IMR-90 (cell line): ENCODE measurements at regions not wholly inside any gene's neighbourhood (a gene's known extent, or its start where the extent isn't known, plus 50 kb on each side); places are given as distances from the start of the nearest gene placed in this dataset.

ENCODE experiments used
- ATAC-seq: fragments of 200-7000 bp; cut with Tn5 transposase; 2 replicates; pipeline ENCODE4 v1.9.1; 2020; ENCODE audit warnings: low read depth, mild to moderate bottlenecking, moderate library complexity
- BruUV-seq: library from RNA; stranded (reverse); fragments of 400-500 nt; replicated peaks from 2 replicates; lab custom pipeline; 2021; lab: Mats Ljungman, UMichigan
- CTCF ChIA-PET: fragments of 300-600 bp; formaldehyde crosslinking; extraction: SDS; loops from one replicate; lab custom pipeline; 2021; ENCODE audit warnings: antibody characterized with exemption; lab: Yijun Ruan, JAX
- POLR2A ChIA-PET: fragments of 300-600 bp; sonication (Branson Sonifier 250); formaldehyde crosslinking; loops from one replicate; lab custom pipeline; 2022; ENCODE audit warnings: antibody characterized with exemption; ENCODE audit not compliant: unreplicated experiment; lab: Charles Lee
- DNase-seq: peaks from one replicate; pipeline ENCODE4 v3.0.0; 2013
- H2AFZ ChIP-seq: replicated peaks from 2 replicates; pipeline ENCODE3; 2013; ENCODE audit warnings: low read length, mild to moderate bottlenecking; ENCODE audit not compliant: poor library complexity
- H2AK5ac ChIP-seq: 2 replicates; pipeline ENCODE4 v1.6.1; 2013; ENCODE audit warnings: low read depth, low read length, inconsistent platforms
- H2AK9ac ChIP-seq: replicated peaks from 2 replicates; pipeline ENCODE3; 2013; ENCODE audit warnings: mild to moderate bottlenecking, low read depth, low read length, moderate library complexity; ENCODE audit not compliant: poor library complexity
- H2BK120ac ChIP-seq: 2 replicates; pipeline ENCODE4 v1.6.1; 2013; ENCODE audit warnings: low read depth, low read length, inconsistent platforms
- H2BK15ac ChIP-seq: 3 replicates; pipeline ENCODE4 v1.6.1; 2013; ENCODE audit warnings: low read depth, low read length, inconsistent platforms
- H2BK20ac ChIP-seq: 2 replicates; pipeline ENCODE4 v1.6.1; 2013; ENCODE audit warnings: low read depth, mild to moderate bottlenecking, inconsistent platforms, low read length, moderate library complexity
- H2BK5ac ChIP-seq: 2 replicates; pipeline ENCODE4 v1.6.1; 2013; ENCODE audit warnings: mild to moderate bottlenecking, low read depth, low read length, inconsistent platforms; ENCODE audit not compliant: poor library complexity, severe bottlenecking
- H3K14ac ChIP-seq: replicated peaks from 2 replicates; pipeline ENCODE4 v1.6.1; 2013; ENCODE audit warnings: low read depth, low read length, inconsistent platforms
- H3K18ac ChIP-seq: 2 replicates; pipeline ENCODE4 v1.6.1; 2013; ENCODE audit warnings: low read depth, low read length, control low read depth
- H3K23ac ChIP-seq: 2 replicates; pipeline ENCODE4 v1.6.1; 2013; ENCODE audit warnings: low read depth, low read length, inconsistent platforms
- H3K27ac ChIP-seq: 2 replicates; pipeline ENCODE4 v1.5.1; 2013; ENCODE audit warnings: mild to moderate bottlenecking, control low read depth, low read length; ENCODE audit not compliant: insufficient read depth
- H3K27me3 ChIP-seq: 2 replicates; pipeline ENCODE4 v1.6.1; 2013; ENCODE audit warnings: low read length; ENCODE audit not compliant: control insufficient read depth, insufficient read depth
- H3K36me3 ChIP-seq: 2 replicates; pipeline ENCODE4 v1.6.1; 2013; ENCODE audit warnings: low read length, mixed read lengths; ENCODE audit not compliant: control insufficient read depth, insufficient read depth
- H3K4ac ChIP-seq: 2 replicates; pipeline ENCODE4 v1.6.1; 2013; ENCODE audit warnings: low read depth, low read length, inconsistent platforms
- H3K4me1 ChIP-seq: 2 replicates; pipeline ENCODE4 v1.6.1; 2013; ENCODE audit warnings: low read length, mixed read lengths; ENCODE audit not compliant: control insufficient read depth, insufficient read depth
- H3K4me2 ChIP-seq: 2 replicates; pipeline ENCODE4 v1.6.1; 2013; ENCODE audit warnings: low read depth, mild to moderate bottlenecking, control low read depth, low read length, moderate library complexity
- H3K4me3 ChIP-seq: 2 replicates; pipeline ENCODE4 v1.5.1; 2013; ENCODE audit warnings: low read depth, mild to moderate bottlenecking, control low read depth, low read length, moderate library complexity; ENCODE audit not compliant: insufficient read depth
- H3K56ac ChIP-seq: 2 replicates; pipeline ENCODE4 v1.6.1; 2013; ENCODE audit warnings: low read length, inconsistent platforms; ENCODE audit not compliant: insufficient read depth; ENCODE audit errors: extremely low read depth
- H3K79me1 ChIP-seq, 2 experiments: 2 replicates each; pipeline ENCODE4 v1.6.1; 2013; ENCODE audit warnings: low read length in 2 of 2, inconsistent platforms in 1 of 2, low read depth in 1 of 2
- H3K9ac ChIP-seq: 2 replicates; pipeline ENCODE4 v1.6.1; 2013; ENCODE audit warnings: low read depth, low read length, control low read depth
- H3K9me1 ChIP-seq: 2 replicates; pipeline ENCODE4 v1.6.1; 2013; ENCODE audit warnings: low read length, inconsistent platforms; ENCODE audit not compliant: insufficient read depth
- H3K9me3 ChIP-seq: 2 replicates; pipeline ENCODE4 v1.6.1; 2013; ENCODE audit warnings: low read length; ENCODE audit not compliant: control insufficient read depth, insufficient read depth
- H4K20me1 ChIP-seq: 2 replicates; pipeline ENCODE4 v1.6.1; 2013; ENCODE audit warnings: low read length, inconsistent platforms; ENCODE audit not compliant: insufficient read depth
- H4K5ac ChIP-seq: 2 replicates; pipeline ENCODE4 v1.6.1; 2013; ENCODE audit warnings: mild to moderate bottlenecking, low read depth, low read length, control low read depth
- H4K8ac ChIP-seq, 2 experiments: 2 replicates each; pipeline ENCODE4 v1.6.1; 2013; ENCODE audit warnings: low read depth in 2 of 2, low read length in 2 of 2, control low read depth in 1 of 2, inconsistent platforms in 1 of 2
- H4K91ac ChIP-seq: 2 replicates; pipeline ENCODE4 v1.6.1; 2013; ENCODE audit warnings: low read depth, low read length, inconsistent platforms; ENCODE audit not compliant: insufficient read depth
- CEBPB ChIP-seq: IDR thresholded peaks from 2 replicates; pipeline ENCODE4 v1.6.1; 2012; ENCODE audit warnings: low read depth, low read length, improper control_type of control experiment
- CHD1 ChIP-seq: IDR thresholded peaks from 2 replicates; pipeline ENCODE4 v1.6.1; 2012; ENCODE audit warnings: low read depth, low read length, improper control_type of control experiment
- FOS ChIP-seq: fragments of 150-350 bp; IDR thresholded peaks from 2 replicates; pipeline ENCODE4 v1.6.1; 2016; ENCODE audit warnings: low read depth, low read length
- MAZ ChIP-seq: IDR thresholded peaks from 2 replicates; pipeline ENCODE4 v1.6.1; 2012; ENCODE audit warnings: low read depth, mild to moderate bottlenecking, low read length, improper control_type of control experiment, moderate library complexity, borderline replicate concordance
- NFE2L2 ChIP-seq: fragments of 150-350 bp; IDR thresholded peaks from 2 replicates; pipeline ENCODE4 v1.6.1; 2016; ENCODE audit warnings: low read depth, mild to moderate bottlenecking, low read length
- POLR2A ChIP-seq: IDR thresholded peaks from 2 replicates; pipeline ENCODE4 v1.6.1; 2012; ENCODE audit warnings: mild to moderate bottlenecking, low read depth, low read length
- RAD21 ChIP-seq: IDR thresholded peaks from 2 replicates; pipeline ENCODE4 v1.6.1; 2012; ENCODE audit warnings: low read length, improper control_type of control experiment
- RCOR1 ChIP-seq: IDR thresholded peaks from 2 replicates; pipeline ENCODE4 v1.6.1; 2012; ENCODE audit warnings: mild to moderate bottlenecking, low read length, improper control_type of control experiment; ENCODE audit not compliant: insufficient replicate concordance
- RFX5 ChIP-seq: IDR thresholded peaks from 2 replicates; pipeline ENCODE4 v1.8.0; 2012; ENCODE audit warnings: low read depth, mild to moderate bottlenecking, low read length, moderate library complexity
- SMC3 ChIP-seq: fragments of 150-350 bp; IDR thresholded peaks from 2 replicates; pipeline ENCODE4 v1.6.1; 2016; ENCODE audit warnings: low read depth, mild to moderate bottlenecking, antibody characterized with exemption, low read length, moderate library complexity
- dilution Hi-C: fragments of 300-500 bp; cut with HindIII; formaldehyde crosslinking; loops from one replicate; pipeline ENCODE4 v1.14.3; 2018; ENCODE audit warnings: low sequenced_read_pairs; ENCODE audit not compliant: unreplicated experiment
- in situ Hi-C: fragments of 300-500 bp; cut with MboI; formaldehyde crosslinking; loops from 3 replicates; pipeline ENCODE4 v1.14.3; 2019; ENCODE audit warnings: low sequenced_read_pairs, inconsistent platforms, mixed read lengths
- intact Hi-C: fragments of 100-400 bp; cut with micrococcal nuclease; formaldehyde crosslinking; loops from 2 replicates; pipeline ENCODE4 v1.10.0; 2022
- TF ChIP-seq, protein P1 (sequence below): fragments of 150-350 bp; IDR thresholded peaks from 2 replicates; pipeline ENCODE4 v1.6.1; 2017; ENCODE audit warnings: mild to moderate bottlenecking, antibody characterized with exemption, low read length, low read depth
- TF ChIP-seq, protein P2 (sequence below): fragments of 150-350 bp; IDR thresholded peaks from 2 replicates; pipeline ENCODE4 v1.6.1; 2016; ENCODE audit warnings: low read depth, mild to moderate bottlenecking, low read length, moderate library complexity, borderline replicate concordance

DNA sequence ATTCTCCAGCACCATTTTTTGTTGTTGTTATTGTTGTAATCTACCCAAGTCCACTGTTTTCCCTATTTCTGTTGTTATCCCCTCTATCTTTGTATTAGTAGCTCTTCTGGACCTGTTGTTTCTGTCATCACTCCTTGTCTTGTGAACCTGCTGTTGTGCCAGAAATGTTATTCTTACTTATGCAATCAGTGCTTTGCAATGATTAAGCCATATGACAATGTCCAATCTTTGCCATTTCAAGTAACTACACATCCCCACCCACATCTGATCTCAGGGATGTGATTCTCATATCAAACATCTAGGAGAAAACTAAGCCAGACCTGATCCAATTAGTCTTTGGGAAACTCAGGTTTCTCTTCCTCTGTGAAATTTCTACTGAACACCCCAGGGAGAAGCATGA, 472.6 kb upstream of the KLHL1 start:
- no peak overlapping the region for H3K18ac ChIP-seq
- H3K4me3 ChIP-seq = no peak overlapping the region
- no peak overlapping the region for H2AK5ac ChIP-seq
- ChIA-PET CTCF (no interaction called here), POLR2A (no interaction called here)
- no peak overlapping the region for H3K23ac ChIP-seq
- intact Hi-C loops = no loop called here
- H2BK5ac ChIP-seq = no peak overlapping the region
- no peaks in the 10 kb centered on the region for H4K20me1 ChIP-seq
- no peak overlapping the region for H3K56ac ChIP-seq
- in situ Hi-C loops = no loop called here
- dilution Hi-C loops = no loop called here
- no peak for ATAC-seq
- no peak overlapping the region for H3K4me2 ChIP-seq
- H3K79me1 ChIP-seq = no peaks in the 10 kb centered on the region
- H3K27ac ChIP-seq = no peak overlapping the region
- H2AFZ ChIP-seq = no peak overlapping the region
- H4K5ac ChIP-seq = no peak overlapping the region
- H3K9me3 ChIP-seq = peaks cover 5% of the 10 kb centered on the region
- H4K8ac ChIP-seq = no peak overlapping the region
- H3K9me1 ChIP-seq = no peaks in the 10 kb centered on the region
- H2BK120ac ChIP-seq = no peak overlapping the region
- no peaks in the 10 kb centered on the region for H3K4me1 ChIP-seq
- no peak for TF ChIP-seq CHD1
- TF ChIP-seq, protein P1, sequence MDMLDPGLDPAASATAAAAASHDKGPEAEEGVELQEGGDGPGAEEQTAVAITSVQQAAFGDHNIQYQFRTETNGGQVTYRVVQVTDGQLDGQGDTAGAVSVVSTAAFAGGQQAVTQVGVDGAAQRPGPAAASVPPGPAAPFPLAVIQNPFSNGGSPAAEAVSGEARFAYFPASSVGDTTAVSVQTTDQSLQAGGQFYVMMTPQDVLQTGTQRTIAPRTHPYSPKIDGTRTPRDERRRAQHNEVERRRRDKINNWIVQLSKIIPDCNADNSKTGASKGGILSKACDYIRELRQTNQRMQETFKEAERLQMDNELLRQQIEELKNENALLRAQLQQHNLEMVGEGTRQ = no peak
- no peak for TF ChIP-seq CEBPB
- TF ChIP-seq RAD21 = no peak
- TF ChIP-seq NFE2L2 = no peak
- TF ChIP-seq SMC3 = no peak
- no peak for TF ChIP-seq RCOR1
- TF ChIP-seq FOS = no peak
- TF ChIP-seq, protein P2, sequence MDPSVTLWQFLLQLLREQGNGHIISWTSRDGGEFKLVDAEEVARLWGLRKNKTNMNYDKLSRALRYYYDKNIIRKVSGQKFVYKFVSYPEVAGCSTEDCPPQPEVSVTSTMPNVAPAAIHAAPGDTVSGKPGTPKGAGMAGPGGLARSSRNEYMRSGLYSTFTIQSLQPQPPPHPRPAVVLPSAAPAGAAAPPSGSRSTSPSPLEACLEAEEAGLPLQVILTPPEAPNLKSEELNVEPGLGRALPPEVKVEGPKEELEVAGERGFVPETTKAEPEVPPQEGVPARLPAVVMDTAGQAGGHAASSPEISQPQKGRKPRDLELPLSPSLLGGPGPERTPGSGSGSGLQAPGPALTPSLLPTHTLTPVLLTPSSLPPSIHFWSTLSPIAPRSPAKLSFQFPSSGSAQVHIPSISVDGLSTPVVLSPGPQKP = no peak
- TF ChIP-seq POLR2A = no peak
- TF ChIP-seq MAZ = no peak
- no peak for TF ChIP-seq RFX5
- DNase-seq = no peak
- BruUV-seq = no TSS peak
- no peak overlapping the region for H3K14ac ChIP-seq
- H3K9ac ChIP-seq = no peak overlapping the region
- no peak overlapping the region for H2AK9ac ChIP-seq
- H3K27me3 ChIP-seq = no peaks in the 10 kb centered on the region
- no peak overlapping the region for H2BK15ac ChIP-seq
- no peak overlapping the region for H2BK20ac ChIP-seq
- no peak overlapping the region for H3K4ac ChIP-seq
- no peak overlapping the region for H4K91ac ChIP-seq
- H3K36me3 ChIP-seq = no peaks in the 10 kb centered on the region
